ENCODE measurements at regions not wholly inside any gene's neighbourhood (a gene's known extent, or its start where the extent isn't known, plus 50 kb on each side); places are given as distances from the start of the nearest gene placed in this dataset.

- Mint-ChIP-seq H3K27ac (no peak overlapping the region), H3K4me1 (ENCODE audit: low read depth) (no peaks in the 10 kb centered on the region), H3K4me3 (ENCODE audit: low read depth) (no peak overlapping the region), H3K9me3 (ENCODE audit: low read depth) (peaks cover 6% of the 10 kb centered on the region), H3K36me3 (ENCODE audit: insufficient read depth) (no peaks in the 10 kb centered on the region), H3K27me3 (no peaks in the 10 kb centered on the region)
- no peak for TF ChIP-seq CTCF (IDR thresholded peaks at IDR 0.05; ENCODE audit: unreplicated experiment)
- DNase-seq (ENCODE audit: low spot score, unreplicated experiment), result no peak
Observed at GRCh38 chr2:235311044-235311443, 182.8 kb upstream of the AGAP1 start.

DNA sequence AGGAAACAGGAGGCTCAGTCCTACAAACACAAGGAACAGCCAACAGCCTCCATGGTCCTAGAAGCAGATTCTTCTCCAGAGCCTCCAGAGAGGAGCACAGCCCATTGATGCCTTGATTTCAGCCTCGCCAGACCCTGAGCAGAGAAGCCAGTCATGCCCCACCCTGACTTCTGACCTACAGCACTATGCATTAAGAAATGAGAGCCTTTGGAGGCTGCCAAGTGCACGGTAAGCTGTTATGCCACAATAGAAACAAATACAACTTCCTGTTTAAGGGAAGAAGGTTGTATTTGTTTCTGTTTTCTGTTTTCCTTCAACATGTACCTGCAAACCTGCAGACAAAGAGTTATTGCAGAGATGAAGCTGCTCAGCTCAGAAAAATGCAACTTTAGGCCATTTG is 181.3 kb upstream of the AGAP1 start:
- no peak for DNase-seq (ENCODE audit: low spot score, unreplicated experiment)
- H3K9me3 Mint-ChIP-seq (ENCODE audit: low read depth), result peaks cover 3% of the 10 kb centered on the region
- H3K27ac Mint-ChIP-seq, result no peak overlapping the region
- H3K36me3 Mint-ChIP-seq (ENCODE audit: insufficient read depth), result no peaks in the 10 kb centered on the region
- H3K4me1 Mint-ChIP-seq (ENCODE audit: low read depth), result no peaks in the 10 kb centered on the region
- TF ChIP-seq CTCF (IDR thresholded peaks at IDR 0.05; ENCODE audit: unreplicated experiment), result no peak
- H3K4me3 Mint-ChIP-seq (ENCODE audit: low read depth), result no peak overlapping the region
- no peaks in the 10 kb centered on the region for H3K27me3 Mint-ChIP-seq

DNA sequence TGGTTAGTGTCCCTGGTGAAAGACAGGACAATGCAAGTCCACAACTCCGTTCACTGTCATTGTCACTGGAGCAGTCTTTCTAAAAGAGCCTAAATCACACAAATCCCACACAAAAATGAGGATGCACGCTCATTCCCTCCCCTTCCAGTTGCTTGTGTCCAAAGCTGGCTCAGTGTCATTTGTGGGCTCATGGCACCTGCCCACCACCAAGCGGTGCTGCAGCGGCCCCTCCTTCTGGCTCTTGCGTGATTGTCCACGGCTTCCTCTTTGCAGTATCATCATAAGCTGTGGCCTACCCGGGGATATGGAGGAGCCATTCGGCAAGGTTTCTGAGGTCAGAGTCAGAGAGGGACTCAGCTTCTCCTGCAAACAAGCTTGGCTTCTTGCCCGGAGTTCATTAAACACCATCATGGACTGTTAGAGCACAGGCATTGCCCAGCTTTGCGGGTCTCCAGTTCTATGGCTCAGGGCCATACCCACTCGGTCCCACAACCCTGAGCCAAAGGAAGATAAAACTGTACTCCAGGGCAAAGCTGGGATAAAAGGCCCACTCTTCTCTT is 179.4 kb upstream of the AGAP1 start:
- DNase-seq (ENCODE audit: low spot score, unreplicated experiment), result no peak
- Mint-ChIP-seq H3K27ac (peak overlapping the region; percentile 43), H3K4me3 (ENCODE audit: low read depth) (no peak overlapping the region), H3K27me3 (no peaks in the 10 kb centered on the region), H3K36me3 (ENCODE audit: insufficient read depth) (no peaks in the 10 kb centered on the region), H3K4me1 (ENCODE audit: low read depth) (no peaks in the 10 kb centered on the region), H3K9me3 (ENCODE audit: low read depth) (peaks cover 3% of the 10 kb centered on the region)
- no peak for TF ChIP-seq CTCF (IDR thresholded peaks at IDR 0.05; ENCODE audit: unreplicated experiment)

GRCh38 chr2:235319095-235319494 is 174.7 kb upstream of the AGAP1 start:
- H3K27ac Mint-ChIP-seq, result no peak overlapping the region
- H3K27me3 Mint-ChIP-seq, result no peaks in the 10 kb centered on the region
- H3K4me3 Mint-ChIP-seq (ENCODE audit: low read depth), result no peak overlapping the region
- H3K4me1 Mint-ChIP-seq (ENCODE audit: low read depth), result no peaks in the 10 kb centered on the region
- no peak for TF ChIP-seq CTCF (IDR thresholded peaks at IDR 0.05; ENCODE audit: unreplicated experiment)
- no peak for DNase-seq (ENCODE audit: low spot score, unreplicated experiment)
- no peaks in the 10 kb centered on the region for H3K9me3 Mint-ChIP-seq (ENCODE audit: low read depth)
- no peaks in the 10 kb centered on the region for H3K36me3 Mint-ChIP-seq (ENCODE audit: insufficient read depth)

DNA sequence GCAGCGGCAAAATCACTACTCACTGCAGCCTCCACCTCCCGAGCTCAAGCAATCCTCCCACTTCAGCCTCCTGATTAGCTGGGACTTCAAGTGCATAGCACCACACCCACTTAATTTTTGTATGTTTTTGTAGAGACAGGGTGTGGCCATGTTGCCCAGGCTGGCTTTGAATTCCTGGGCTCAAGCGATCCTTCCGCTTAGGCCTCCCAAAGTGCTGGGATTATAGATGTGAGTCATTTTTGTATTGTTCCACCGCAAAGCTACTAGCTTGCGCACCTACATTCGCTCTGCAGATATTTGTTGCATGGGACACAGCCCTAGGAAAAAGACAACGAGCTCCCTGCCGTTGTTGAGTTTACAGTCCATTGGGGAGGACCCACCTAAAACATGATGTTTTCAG is 173.5 kb upstream of the AGAP1 start:
- H3K4me3 Mint-ChIP-seq (ENCODE audit: low read depth), result no peak overlapping the region
- TF ChIP-seq CTCF (IDR thresholded peaks at IDR 0.05; ENCODE audit: unreplicated experiment), result no peak
- no peak overlapping the region for H3K27ac Mint-ChIP-seq
- H3K36me3 Mint-ChIP-seq (ENCODE audit: insufficient read depth), result no peaks in the 10 kb centered on the region
- peaks cover 9% of the 10 kb centered on the region for H3K4me1 Mint-ChIP-seq (ENCODE audit: low read depth)
- DNase-seq (ENCODE audit: low spot score, unreplicated experiment), result no peak
- no peaks in the 10 kb centered on the region for H3K9me3 Mint-ChIP-seq (ENCODE audit: low read depth)
- H3K27me3 Mint-ChIP-seq, result peaks cover 5% of the 10 kb centered on the region
